ENCODE measurements at regions not wholly inside any gene's neighbourhood (a gene's known extent, or its start where the extent isn't known, plus 50 kb on each side); places are given as distances from the start of the nearest gene placed in this dataset.

GRCh38 chr4:143273160-143273917, 63.3 kb upstream of the GAB1 start:
- no peak for DNase-seq (ENCODE audit: low read depth, low spot score)
- no peak overlapping the region for H3K27ac ChIP-seq

GRCh38 chr4:143280861-143281260, 55.8 kb upstream of the GAB1 start:
- no peak overlapping the region for H3K27ac ChIP-seq
- no peak for DNase-seq (ENCODE audit: low read depth, low spot score)

- DNase-seq (ENCODE audit: low read depth, low spot score): no peak
- no peak overlapping the region for H3K27ac ChIP-seq
These were observed 55.0 kb upstream of the GAB1 start for GRCh38 chr4:143281507-143282190.

- no peak for DNase-seq (ENCODE audit: low read depth, low spot score)
- H3K27ac ChIP-seq: no peak overlapping the region
These were observed 54.4 kb upstream of the GAB1 start for GRCh38 chr4:143282211-143282707.

- DNase-seq (ENCODE audit: low read depth, low spot score): no peak
- peak overlapping the region; percentile 73 for H3K27ac ChIP-seq
These were observed 50.8 kb upstream of the GAB1 start for GRCh38 chr4:143285696-143286437.

GRCh38 chr4:143286701-143287571, 49.7 kb upstream of the GAB1 start:
- H3K27ac ChIP-seq: peak overlapping the region; percentile 73
- DNase-seq (ENCODE audit: low read depth, low spot score): peak; percentile 31
